HG02852 (cell line): ENCODE measurements at regions not wholly inside any gene's neighbourhood (a gene's known extent, or its start where the extent isn't known, plus 50 kb on each side); places are given as distances from the start of the nearest gene placed in this dataset.

Experiments used
- ATAC-seq: cut with Tn5 transposase; IDR thresholded peaks from one replicate; pipeline ENCODE4 v1.9.1; 2021; ENCODE audit warnings: mild to moderate bottlenecking, moderate library complexity; ENCODE audit not compliant: unreplicated experiment

GRCh38 chr1:42096554-42096953, 56.7 kb upstream of the GUCA2B start:
- no peak for ATAC-seq

- ATAC-seq = no peak
These were observed 64.0 kb upstream of the GUCA2B start for GRCh38 chr1:42089246-42089645.

- no peak for ATAC-seq
These were observed 67.1 kb upstream of the GUCA2B start for GRCh38 chr1:42086146-42086545.

DNA sequence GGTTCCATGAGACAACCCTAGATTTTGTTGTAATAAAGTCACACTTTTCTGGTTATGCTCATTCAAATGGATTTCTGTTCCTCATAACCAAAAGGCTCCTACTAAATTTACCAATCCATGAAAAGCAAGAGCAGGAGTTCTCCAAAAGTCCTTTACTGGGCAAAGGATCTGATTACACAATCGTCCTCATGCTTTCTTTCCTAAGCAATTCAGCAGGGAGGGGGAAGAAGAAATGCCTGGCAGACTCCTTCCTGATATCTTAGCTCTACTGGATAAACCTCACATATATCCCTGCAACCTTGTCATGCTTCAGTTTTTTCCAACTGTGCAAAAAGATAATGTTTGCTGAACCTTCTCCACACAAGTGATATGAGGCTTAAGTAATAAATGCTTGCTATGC, 67.6 kb upstream of the GUCA2B start:
- ATAC-seq = no peak

DNA sequence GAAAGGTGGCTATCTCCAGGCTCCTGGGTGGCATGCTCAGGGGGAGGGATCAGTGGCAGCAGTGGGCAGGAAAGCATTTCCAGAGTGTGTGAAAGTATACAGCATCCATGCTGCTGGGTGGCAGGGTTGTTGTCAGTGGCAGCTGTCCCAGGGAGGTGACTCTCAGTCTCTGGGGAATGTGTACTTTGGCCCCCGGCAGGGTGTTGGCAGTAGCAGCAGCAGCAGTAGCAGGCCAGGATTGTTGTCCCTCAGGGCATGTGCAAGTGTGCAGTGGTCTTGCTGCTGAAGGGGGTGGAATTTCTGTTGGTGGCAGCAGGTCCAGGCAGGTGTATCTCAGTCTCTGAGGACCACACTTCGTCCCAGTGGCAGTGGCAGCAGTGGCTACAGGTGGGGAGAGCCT, 71.7 kb upstream of the GUCA2B start:
- no peak for ATAC-seq

DNA sequence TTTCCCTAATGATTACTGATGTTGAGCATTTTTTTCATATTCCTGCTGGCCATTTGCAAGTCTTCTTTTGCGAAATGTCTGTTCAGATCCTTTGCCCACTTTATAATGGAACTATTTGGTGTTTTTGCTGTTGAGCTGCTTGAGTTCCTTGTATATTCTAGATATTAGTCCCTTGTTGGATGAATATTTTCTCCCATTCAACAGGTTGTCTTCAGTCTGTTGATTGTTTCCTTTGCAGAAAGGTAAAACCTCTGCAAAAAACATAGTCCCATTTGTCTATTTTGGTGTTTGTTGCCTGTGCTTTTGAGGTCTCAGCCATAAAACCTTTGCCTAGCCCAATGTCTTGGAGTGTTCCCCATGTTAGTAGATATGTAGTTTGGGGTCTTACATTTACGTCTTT, 78.0 kb upstream of the GUCA2B start:
- no peak for ATAC-seq

GRCh38 chr1:42070996-42071395, 82.2 kb upstream of the GUCA2B start:
- no peak for ATAC-seq

DNA sequence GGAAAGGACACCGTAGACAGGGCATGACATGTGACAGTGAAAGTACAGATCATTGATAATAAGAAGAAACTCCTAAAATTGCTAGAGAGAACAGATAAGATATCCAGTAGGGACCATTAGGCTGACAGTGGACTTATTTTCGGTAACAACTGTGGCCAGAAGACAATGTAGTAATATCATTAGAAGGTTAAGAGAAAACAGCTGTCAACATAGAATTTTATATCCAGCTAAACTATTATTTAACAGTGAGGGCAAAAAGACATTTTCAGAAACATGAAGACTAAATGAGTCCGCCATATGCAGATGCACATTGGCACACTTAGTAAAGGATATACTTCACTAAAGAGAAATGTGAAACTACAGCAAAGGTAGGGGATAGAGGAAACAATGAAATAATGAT, 95.4 kb upstream of the GUCA2B start:
- ATAC-seq = no peak

DNA sequence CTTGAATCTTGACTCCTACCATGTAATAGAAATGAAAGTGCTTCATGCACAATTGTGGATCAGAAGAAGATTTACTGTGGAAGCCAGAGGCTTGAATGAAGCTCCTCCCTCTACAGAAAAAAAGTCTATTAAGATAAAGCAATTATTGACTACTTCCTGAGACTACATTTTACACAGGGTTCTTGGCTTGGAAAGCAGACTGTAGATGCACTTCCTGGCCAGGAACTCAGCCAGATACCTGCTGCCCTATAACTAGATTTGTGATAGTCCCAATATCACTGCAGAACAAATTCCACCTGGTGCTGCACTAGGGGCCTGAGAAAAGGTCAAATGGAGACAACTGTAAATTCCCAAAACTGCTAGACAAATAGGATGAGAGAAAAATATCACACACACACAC, 96.8 kb upstream of the GUCA2B start:
- ATAC-seq = no peak

- no peak for ATAC-seq
These were observed 98.1 kb upstream of the GUCA2B start for GRCh38 chr1:42055061-42055460.

GRCh38 chr1:42052072-42052699, 101.0 kb upstream of the GUCA2B start:
- ATAC-seq = no peak

- no peak for ATAC-seq
These were observed 105.7 kb upstream of the GUCA2B start for GRCh38 chr1:42047508-42047880.

DNA sequence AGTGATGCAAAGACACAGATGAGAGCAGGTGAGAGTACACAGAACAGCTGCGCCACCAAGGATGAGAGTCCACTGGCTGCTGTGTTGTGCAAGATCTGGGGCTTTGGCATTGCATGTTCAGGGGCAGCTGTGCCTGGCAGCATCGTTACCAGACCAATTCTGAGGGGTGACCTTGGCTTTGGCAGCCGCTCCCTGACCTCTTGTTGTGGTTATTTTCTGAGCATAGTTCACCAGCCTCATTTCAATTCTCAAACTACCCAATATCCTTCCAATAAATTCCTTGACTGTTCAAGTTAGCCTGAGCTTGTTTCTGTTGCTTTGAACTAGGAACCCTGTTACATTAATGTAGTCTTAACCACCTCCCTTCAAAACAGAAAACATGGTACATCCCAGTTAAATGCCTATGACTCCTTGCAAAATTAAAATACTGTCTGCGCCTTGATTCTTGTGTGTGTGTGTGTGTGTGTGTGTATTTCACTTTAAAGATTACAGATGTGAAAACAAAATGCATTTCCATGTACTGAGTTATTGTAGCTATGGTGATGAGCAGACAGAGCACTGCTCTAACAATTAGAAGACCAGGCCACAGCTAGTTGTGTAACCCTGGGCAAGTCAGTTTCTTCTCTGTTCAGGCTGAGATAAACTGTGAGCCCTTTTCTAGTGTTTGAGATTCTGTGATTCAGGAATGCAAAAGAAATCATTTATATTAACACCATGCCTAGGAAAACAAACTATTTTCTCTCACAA, 106.3 kb upstream of the GUCA2B start:
- ATAC-seq = no peak

GRCh38 chr1:42044346-42044745, 108.9 kb upstream of the GUCA2B start:
- no peak for ATAC-seq

DNA sequence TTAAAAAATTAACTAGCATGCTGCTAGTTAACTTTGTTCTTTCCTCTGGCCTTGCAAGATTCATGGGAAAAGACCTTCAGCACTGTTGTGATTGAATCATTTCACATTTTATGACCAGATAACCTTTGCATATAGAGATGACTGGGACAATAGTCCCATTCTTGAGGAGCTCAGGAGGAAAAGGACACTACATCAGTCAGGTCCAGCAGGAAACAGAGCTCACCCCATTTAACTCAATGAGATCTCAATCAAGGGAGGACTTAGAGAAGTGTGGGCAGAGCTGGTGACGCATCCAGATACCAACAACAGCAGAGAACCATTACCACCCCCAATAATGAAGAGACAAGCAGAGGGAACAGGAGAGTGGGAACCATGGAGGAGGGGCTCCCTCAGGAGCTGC, 109.4 kb upstream of the GUCA2B start:
- ATAC-seq = no peak

DNA sequence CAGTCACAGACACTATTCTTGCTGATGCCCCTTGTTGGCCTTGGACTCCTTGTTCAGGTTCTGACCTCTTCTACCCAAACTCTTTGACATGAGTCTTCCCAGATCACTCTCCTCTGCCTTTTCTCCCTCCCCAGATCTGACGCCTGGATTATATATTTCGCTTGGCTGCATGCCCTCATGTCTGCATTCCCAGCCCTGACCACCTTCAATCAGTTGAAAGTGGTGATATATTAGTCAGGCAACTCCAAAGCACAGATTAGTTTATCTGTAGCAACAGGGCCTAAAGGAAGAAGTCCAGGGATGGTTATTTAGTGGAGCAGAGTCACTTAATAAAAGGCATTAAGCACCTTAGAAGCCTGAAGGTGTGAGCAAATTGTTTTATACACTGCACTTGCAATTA, 110.0 kb upstream of the GUCA2B start:
- no peak for ATAC-seq

GRCh38 chr1:42041031-42041430, 112.2 kb upstream of the GUCA2B start:
- no peak for ATAC-seq

GRCh38 chr1:42040159-42040558, 113.1 kb upstream of the GUCA2B start:
- ATAC-seq = no peak

- ATAC-seq = no peak
These were observed 114.9 kb upstream of the GUCA2B start for GRCh38 chr1:42038261-42038660.

GRCh38 chr1:42037586-42037985, 115.6 kb upstream of the GUCA2B start:
- no peak for ATAC-seq

GRCh38 chr1:42037161-42037560, 116.0 kb upstream of the GUCA2B start:
- ATAC-seq = no peak

DNA sequence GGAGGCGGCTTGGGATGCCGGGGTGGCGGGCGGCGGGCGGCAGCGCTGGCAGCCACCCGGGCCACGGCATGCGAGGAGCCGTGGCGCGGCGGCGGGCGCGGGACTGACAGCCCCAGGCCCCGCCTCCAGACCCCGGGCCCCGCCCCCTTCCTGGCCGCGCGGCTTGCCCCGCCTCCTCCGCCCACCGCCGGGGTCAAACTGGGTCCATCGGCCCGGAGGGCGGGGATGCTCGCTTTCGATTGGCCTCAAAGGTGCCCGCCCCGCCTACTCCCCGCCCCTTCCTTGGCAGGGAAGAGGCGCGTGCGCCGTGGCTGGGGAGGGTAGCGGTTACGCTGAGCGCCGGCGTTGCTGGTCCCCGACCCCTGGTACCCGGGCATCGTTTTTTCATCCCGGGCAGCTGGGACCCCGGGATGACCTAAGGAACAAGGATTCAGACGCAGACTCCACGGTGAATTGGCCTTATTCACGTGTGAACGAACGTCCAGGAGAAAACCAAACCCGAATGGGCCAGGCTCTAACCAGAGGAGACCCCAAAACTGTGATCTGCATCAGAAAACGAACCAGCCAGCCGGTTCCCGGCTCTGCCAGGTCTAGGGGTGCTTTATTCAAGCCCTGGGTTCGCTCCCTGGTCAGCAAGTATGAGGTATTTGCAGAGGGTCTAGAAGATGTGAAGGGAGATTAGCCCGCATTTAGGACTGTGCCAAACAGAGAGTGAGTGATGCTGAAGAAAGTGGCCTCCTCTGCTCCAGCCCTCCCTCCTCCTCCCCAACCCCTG, 117.2 kb upstream of the GUCA2B start:
- ATAC-seq = peak; percentile 86
